ENCODE measurements at regions not wholly inside any gene's neighbourhood (a gene's known extent, or its start where the extent isn't known, plus 50 kb on each side); places are given as distances from the start of the nearest gene placed in this dataset.

GRCh38 chr7:108947526-108947925, 377.9 kb downstream of the DNAJB9 start:
- TF ChIP-seq CTCF (IDR thresholded peaks at IDR 0.05) (no peak), EP300 (IDR thresholded peaks at IDR 0.05) (no peak)
